NCI-H2196 (cell line): ENCODE measurements at regions not wholly inside any gene's neighbourhood (a gene's known extent, or its start where the extent isn't known, plus 50 kb on each side); places are given as distances from the start of the nearest gene placed in this dataset.

ENCODE experiments used
- DNase-seq: peaks from one replicate; lab custom pipeline; 2025; ENCODE audit not compliant: unreplicated experiment; lab: John Stamatoyannopoulos, UW

- DNase-seq, result no peak
Observed at GRCh38 chr10:69684020-69684980, 54.3 kb downstream of the FAM241B start.

DNA sequence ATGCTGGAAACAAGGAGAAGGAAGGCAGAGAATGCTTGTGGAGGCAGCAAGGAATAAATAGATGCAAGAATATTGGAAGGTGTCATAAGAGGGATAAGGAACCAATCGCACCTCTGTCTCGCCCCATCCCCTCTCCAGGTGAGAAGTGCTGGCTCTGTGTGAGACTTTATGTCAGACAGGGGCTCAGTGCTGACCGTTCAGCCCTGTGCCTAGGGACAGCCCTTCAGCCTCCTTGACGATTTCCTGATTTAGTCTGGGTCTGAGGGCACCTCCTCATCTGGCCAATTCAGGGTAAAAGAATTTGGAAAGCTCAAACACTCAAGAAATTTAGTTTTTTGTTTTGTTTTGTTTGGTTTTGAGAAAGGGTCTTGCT lies 54.9 kb downstream of the FAM241B start:
- no peak for DNase-seq

- no peak for DNase-seq
Observed at GRCh38 chr10:69685426-69685801, 55.4 kb downstream of the FAM241B start.

DNA sequence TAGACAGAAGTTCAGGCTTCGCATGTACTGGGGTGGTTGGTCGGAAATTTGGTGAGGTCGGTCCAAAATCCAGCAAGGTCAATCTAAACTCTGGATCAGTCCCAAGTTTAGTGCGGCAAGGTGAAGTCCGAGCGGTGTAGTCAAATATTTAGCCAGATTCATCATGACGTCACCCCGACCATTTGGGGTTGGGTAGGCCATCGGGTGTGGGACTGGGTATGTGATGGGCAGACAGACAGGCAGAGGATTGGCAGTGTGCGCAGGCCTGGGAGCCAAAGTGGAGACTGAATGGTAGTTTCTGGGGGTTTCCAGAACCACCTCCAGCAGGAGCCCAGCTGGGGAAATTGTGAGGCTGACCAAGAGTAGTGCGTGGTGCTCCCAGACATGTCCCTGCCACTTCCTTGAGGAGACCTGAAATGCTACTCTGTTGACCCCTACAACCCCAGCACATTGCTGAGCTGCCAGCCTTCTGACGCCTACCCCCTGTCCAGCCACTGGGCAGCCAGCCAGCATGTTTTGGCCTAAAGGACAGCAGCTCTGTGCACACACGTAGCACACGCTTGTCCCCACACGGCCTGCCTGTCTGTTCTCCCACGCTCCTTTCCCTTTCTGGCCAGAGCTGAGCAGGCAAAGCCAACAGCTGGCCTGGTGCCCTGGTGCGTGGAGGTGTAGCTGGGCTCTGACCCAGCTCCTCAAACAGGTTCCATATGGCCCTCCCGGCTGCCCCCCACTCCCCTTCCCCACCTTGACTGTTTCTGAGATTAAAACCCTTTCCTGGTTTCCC lies 55.9 kb downstream of the FAM241B start:
- DNase-seq, result no peak

GRCh38 chr10:69686866-69687265 lies 56.8 kb downstream of the FAM241B start:
- no peak for DNase-seq

DNA sequence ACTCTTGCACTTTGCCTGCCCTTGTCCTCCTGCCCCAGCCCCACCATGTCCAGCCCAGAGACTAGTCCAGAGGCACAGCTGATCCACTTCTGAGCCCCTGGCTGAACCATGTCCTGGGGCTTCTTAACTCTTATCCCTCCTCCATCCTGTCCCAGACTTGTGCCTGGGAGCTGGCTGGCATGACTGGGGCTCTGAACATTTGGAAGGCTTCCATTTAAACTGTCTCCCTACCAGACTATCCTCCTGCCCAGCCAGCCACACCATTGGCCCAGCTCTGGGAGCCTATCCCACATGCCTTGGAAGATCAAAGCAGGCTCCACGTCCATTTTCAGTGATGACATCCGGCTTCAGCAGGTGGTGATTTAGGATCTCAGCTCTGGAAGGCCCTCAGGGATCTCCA lies 57.4 kb downstream of the FAM241B start:
- no peak for DNase-seq

DNA sequence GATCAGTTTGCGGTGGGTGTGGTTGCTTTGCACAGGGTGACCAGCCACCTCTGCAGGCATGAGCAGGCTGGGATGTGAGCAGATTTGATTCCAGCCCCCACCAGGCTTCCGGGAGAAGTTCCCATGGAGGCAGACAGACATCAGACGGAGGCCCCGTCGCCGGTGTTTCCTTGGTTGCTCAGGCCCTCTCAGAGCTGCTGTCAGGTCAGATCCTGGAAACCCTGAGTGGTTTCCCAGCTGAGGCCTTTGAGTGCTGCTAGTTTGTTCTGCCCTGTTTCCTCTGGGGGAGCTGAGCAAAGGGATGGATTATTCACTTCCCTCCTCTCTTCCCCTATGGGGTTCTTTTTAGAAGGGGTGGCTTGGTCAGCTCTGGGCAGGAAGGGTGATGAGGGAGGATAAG lies 62.2 kb downstream of the FAM241B start:
- no peak for DNase-seq

DNA sequence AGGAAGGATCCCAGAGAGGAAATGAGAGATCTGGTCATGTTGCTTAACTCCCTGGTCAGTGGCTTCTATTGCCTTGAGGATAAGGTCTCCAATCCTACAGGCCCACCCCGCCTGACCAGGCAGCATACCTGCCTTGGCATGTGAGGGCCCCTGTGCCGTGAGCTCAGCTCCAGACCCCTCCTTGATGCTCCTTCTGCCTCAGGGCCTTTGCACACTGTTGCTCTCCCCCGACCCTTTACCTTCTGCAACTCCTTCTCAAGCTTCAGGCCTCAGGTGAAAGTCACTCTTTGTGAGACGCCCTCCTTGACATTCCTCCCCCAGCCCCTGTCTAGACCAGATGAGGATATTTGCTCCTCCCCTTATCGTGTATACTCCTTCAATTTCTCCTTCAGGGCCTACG lies 62.8 kb downstream of the FAM241B start:
- DNase-seq, result no peak

- no peak for DNase-seq
Observed at GRCh38 chr10:69693886-69694285, 63.8 kb downstream of the FAM241B start.

DNA sequence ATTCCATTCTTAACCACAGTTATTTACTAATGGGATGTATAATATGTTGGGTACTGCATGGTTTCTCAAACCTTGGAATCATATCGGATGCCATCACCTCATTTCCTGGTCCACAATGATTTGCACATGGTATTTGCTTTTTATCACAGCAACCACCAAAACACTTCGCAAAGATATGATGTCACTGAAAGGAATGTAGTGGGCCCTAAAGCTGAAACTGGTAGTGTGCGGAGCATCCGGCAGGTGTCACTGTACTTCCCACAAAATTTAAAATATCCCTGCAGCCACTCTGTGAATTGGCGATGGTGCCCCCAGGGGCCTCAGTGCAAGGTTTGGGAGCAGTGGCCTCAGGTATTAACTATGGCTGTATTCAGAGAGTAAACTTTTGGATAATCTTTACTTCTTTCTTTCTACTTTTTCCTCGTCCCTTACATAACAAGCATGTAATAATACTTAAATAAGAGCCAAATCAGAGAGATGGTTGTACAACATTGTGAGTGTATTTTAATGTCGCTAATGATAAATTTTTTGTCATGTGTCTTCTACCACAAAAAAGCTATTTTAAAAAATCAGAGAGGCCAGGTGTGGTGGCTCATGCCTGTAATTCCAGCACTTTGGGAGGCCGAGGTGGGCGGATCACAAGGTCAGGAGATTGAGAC lies 66.2 kb downstream of the FAM241B start:
- DNase-seq, result peak; percentile 23

DNA sequence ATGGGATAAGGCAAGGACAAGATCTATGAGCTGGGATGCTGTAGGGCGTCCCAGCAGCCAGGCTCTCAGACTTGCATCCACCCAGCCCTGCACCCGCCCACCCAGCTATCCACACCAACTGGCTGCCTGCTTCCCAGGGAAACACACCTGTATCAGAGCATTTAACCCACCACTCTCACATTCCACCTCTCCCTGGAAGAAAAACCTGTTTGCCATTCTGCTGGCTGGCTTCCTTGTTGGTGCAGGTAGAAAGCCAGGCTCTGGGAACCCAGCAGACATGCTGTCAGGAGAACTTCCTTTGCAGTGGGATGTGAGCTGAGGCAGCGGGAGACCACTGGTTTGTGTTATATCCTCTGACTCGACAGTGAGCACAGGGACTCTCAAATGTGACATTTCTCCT lies 67.0 kb downstream of the FAM241B start:
- DNase-seq, result no peak

DNA sequence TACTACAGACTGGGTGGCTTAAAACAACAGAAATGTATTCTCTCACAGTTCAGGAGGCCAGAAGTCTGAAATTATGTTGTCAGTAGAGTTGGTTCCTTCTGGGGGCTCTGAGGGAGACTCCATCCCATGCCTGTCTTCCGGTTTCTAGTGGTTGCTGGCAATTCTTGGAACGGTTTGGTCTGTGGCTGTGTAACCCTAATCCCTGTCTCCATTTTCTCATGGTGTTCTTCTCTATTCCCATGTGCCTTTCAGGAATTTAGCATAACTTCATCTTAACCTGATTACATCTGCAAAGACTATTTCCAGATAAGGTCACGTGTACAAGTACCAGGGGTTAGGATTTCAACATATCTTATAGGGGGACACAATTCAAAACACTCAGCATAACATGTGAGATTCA lies 73.2 kb downstream of the FAM241B start:
- no peak for DNase-seq

- DNase-seq, result no peak
Observed at GRCh38 chr10:69703766-69704630, 74.0 kb downstream of the FAM241B start.

DNA sequence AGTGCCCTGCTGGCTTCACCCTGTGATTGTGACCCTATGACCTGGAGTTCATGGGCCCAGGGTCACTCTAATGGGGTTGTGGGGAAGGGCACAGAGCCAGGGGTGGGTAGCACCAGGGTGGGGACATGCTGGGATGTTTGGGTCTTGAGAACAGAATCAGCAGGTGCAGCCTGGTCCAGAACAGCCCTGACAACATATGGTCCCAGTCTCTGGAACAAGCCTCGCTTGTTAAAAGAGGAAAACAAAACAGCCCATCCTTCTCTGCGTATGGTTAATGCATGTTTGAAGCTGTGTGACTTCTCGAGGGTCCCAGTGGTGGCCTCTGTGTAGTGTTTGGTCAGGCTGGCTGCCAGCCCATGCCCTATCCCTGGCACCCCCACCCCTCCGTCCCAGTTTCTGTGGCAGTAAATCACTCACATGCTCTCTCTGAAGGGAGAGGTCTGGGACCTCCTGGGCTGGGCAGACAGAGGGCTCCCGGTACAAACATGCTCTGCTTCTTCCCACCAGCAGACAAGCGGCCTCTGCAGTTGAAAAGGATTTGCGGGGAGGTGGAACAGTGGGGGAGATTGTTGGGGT lies 79.4 kb downstream of the FAM241B start:
- no peak for DNase-seq

DNA sequence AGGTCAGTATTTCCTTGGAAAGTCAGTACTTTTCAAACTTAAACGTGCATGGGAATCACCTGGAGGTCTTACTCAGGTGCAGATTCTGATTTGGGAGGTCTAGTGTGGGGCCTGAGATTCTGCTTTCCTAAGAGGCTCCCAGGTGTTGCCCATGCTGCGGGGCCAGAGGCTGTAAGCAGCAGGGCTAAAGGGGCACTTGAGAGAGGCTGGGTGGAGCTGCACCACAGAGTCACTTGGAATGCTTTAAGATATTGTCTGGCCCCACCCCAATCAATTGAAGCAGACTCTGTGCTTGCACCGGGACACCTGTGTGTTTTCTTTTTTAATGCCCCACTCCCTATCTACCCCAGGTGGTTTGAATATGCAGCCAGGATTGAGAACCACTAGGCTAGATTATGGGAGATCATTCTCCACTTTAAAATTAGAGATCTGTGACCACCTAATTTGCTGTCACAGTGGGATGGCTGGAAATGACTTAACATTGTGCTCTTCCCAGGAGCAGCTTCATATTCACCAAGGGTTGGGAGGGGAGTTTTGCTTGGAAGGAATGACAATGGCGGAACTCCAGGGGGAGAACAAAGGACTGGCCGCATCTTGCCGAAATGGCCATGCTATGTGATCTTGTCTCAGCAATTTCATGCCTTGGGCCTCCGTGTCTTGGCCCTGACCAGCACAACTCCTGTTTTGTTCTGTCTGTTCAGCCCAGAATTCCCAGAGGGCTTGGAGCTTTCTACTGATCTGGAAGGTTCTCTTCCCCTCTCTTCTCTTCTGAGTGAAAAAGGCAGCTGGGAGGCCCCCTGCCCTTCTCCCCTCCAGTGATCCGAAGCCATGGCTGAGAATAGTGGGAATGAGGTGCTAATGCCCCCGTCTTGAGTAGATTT lies 80.2 kb downstream of the FAM241B start:
- no peak for DNase-seq

DNA sequence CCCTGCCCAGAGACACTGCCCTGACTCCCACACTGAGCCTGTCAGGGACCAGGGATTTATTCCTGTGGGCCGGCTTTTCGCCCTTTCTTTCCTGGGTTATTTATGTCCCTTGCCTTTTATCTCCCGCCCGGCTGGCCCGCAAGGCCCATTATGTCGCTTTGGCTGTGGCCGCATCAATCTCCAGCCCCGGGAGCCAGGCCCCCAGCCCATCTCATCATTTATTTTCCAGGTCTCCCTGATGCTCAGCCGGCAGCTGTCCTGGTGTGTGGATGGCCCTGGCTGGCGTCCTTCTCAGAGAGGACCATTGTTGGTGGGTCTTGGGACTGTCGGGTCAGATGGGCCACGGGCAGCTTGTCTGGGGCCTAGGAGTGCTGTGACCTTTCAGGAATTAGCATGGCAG lies 82.3 kb downstream of the FAM241B start:
- DNase-seq, result no peak

DNA sequence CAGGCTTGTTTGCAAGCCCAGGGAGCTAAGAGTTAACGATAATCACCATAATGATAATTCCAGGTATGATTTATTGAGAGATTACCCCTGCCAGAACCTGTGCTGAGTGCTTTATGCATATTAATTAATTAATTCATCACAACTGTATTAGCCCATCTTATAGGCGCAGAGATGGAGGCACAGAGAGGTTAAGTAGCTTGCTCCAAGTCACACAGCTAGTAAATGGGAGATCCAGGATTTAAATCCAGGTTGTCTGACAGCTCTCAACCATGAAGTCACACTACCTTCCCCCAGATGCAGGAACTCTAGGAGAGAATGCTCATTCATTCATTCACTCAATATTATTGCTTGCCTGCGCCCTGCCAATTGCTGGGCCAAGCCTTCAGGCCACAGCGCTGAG lies 84.5 kb downstream of the FAM241B start:
- no peak for DNase-seq

GRCh38 chr10:69715156-69715898 lies 85.3 kb downstream of the FAM241B start:
- no peak for DNase-seq
